Muscle layer of colon (tissue), 2 donors: ENCODE measurements at regions not wholly inside any gene's neighbourhood (a gene's known extent, or its start where the extent isn't known, plus 50 kb on each side); places are given as distances from the start of the nearest gene placed in this dataset.

Experiments
- H3K27ac ChIP-seq: one replicate; pipeline ENCODE4 v1.7.0; 2013; ENCODE audit warnings: low read depth, mild to moderate bottlenecking, low read length, moderate library complexity
- H3K27me3 ChIP-seq, 2 donors: one replicate each; pipeline ENCODE4 v1.7.0; 2013; ENCODE audit warnings: low read length in 2 of 2, mild to moderate bottlenecking in 2 of 2; ENCODE audit not compliant: insufficient read depth in 2 of 2, control insufficient read depth in 1 of 2
- H3K36me3 ChIP-seq: one replicate; pipeline ENCODE4 v1.7.0; 2013; ENCODE audit warnings: mild to moderate bottlenecking, low read length; ENCODE audit not compliant: insufficient read depth
- H3K4me1 ChIP-seq: one replicate; pipeline ENCODE4 v1.7.0; 2013; ENCODE audit warnings: mild to moderate bottlenecking, low read length; ENCODE audit not compliant: insufficient read depth
- H3K4me3 ChIP-seq, 2 donors: one replicate each; pipeline ENCODE4 v1.7.0; 2013; ENCODE audit warnings: low read length in 2 of 2, low read depth in 1 of 2, mild to moderate bottlenecking in 1 of 2, moderate library complexity in 1 of 2
- H3K9ac ChIP-seq: one replicate; pipeline ENCODE4 v1.7.0; 2013; ENCODE audit warnings: low read length
- H3K9me3 ChIP-seq: one replicate; pipeline ENCODE4 v1.7.0; 2013; ENCODE audit warnings: mild to moderate bottlenecking, low read length
- donor health status: abdominal sarcoma.
- donor health status: Adenocarcinoma of cecum.

DNA sequence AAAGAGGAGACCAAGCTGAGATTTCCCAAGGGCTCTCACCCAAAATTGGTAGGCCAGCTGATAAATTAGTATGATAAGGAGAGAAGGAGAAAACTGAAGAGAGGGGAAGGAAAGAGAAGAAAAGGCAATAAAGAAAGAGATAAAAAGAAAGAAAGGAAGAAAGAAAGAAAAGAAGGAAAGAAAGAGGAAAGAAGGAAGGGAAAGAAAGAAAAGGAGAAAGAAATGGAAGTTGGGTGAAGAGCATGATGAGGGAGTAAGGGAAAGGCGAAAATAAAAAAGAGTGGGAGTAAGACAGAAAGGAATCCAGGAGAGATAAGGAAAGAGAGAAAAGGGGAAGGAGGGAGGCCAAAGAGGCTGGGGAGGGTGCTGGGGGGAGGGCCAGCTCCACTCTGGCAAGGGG, 95.4 kb downstream of the MRM1 start:
- no peaks in the 10 kb centered on the region for H3K9me3 ChIP-seq
- no peak overlapping the region for H3K27ac ChIP-seq
- no peak overlapping the region for H3K4me3 ChIP-seq
- peaks cover 0 to 4% of the 10 kb centered on the region in 2 donors for H3K27me3 ChIP-seq
- H3K9ac ChIP-seq, result no peak overlapping the region
- H3K36me3 ChIP-seq, result no peaks in the 10 kb centered on the region
- H3K4me1 ChIP-seq, result no peaks in the 10 kb centered on the region

DNA sequence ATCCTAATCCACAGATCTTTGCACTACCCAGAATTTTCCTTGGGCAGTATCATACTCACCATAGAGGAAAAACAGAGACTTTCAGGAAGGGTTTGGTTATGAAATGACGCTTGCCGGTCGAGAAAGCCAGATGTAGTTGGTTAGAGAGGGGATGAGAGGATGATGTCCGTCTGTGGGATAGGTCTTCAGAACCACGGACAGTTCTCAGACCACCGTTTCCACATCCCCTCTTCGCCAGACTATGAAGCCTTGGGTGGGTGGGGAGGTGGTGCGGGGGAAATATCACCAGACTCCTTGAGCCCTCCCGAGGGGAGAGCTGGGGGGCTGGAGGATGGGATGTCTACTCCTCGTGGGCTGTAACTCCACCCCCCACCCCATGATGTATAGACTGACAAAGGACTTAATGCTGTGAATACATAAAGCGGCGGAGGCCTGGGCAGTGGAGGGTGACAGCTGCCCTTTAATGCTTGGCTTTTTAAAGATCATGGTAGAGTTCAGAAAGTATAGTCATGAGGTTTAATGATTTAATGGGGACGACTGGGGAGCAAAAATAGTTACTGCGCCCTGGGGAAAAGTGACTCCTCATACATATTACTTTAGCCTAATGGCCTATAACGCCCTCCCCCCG, 96.6 kb downstream of the MRM1 start:
- no peak overlapping the region for H3K9ac ChIP-seq
- H3K4me1 ChIP-seq, result no peaks in the 10 kb centered on the region
- no peak overlapping the region for H3K27ac ChIP-seq
- peaks cover 0 to 10% of the 10 kb centered on the region in 2 donors for H3K27me3 ChIP-seq
- no peaks in the 10 kb centered on the region for H3K9me3 ChIP-seq
- H3K36me3 ChIP-seq, result no peaks in the 10 kb centered on the region
- no peak overlapping the region for H3K4me3 ChIP-seq

DNA sequence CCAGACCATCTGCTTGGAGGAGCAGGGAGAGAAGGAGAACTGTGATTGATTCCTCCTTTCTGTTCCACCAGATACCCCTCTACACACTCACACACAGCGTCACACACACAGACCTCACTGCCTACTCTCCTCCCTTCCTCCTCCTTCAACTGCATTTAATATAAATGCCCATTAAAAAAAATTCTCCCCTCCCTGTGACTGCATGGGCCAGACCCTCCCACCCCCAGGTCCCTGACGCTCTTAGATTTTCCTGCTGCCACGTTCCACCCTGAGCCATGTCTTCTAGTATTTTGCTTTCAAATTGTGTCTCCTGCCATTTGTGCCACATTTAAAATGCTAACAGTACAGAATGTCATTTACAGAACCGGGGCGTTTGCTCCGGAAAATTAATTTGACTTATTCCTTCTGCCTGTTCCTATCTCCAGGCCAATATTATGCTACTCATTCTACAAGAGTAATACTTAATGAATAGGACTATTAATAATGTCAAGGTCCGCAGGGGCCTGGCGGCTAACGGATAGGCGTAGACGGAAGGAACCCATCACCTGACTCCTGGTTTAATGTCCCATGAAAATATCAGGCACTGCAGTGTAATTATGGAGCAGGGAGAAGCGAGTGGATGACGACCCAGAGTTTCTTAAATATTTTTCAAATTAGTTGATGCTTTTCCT, 100.2 kb downstream of the MRM1 start:
- Histone ChIP-seq H3K27ac (no peak overlapping the region), H3K9ac (no peak overlapping the region), H3K4me1 (no peaks in the 10 kb centered on the region), H3K9me3 (no peaks in the 10 kb centered on the region), H3K27me3 (peaks cover 0 to 25% of the 10 kb centered on the region in 2 donors), H3K4me3 (no peak overlapping the region), H3K36me3 (no peaks in the 10 kb centered on the region)

DNA sequence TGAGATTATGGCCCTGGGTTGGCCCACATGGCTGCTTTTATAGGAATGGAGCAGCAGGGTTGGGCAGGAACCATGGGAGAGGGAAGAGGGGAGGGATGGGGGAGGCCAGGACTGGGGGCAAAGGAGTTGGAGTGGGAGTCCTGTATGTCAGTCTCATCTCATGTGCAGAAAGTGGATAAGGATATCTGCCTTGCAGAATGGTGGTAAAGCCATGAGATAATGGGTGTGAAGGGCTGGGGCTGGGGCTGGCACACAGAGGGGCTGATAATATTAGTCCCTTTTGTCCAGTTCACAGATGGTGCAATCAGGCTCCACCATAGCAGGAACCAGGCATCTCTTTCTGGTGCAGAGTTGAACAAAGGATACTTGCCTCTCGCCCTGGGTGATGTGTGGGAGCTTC, 101.3 kb downstream of the MRM1 start:
- no peak overlapping the region for H3K9ac ChIP-seq
- no peak overlapping the region for H3K4me3 ChIP-seq
- peaks cover 0 to 25% of the 10 kb centered on the region in 2 donors for H3K27me3 ChIP-seq
- no peaks in the 10 kb centered on the region for H3K4me1 ChIP-seq
- H3K9me3 ChIP-seq, result no peaks in the 10 kb centered on the region
- no peaks in the 10 kb centered on the region for H3K36me3 ChIP-seq
- H3K27ac ChIP-seq, result no peak overlapping the region

DNA sequence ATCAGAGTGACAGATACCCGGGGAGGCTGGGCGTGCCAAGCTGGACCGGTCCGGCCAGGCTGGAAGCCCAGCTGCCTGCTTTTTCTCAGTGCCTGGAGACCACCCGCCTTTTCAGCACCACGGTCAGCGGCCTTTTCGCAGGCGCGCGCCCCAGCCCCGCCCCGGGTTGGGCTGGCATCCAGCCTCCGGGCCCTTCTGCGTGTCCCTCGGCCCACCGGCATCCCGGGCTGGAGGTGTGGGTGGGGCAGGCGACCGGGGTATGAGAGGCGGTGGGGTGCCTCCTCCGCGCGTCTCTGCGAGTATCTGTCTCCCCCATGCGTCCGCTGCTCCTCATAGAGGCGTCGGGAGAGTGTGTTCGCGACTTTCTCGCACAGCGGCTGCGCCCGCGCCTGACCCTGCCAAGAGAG, 102.5 kb downstream of the MRM1 start:
- Histone ChIP-seq H3K27me3 (peaks cover 0 to 25% of the 10 kb centered on the region in 2 donors), H3K4me3 (no peak overlapping the region), H3K9ac (no peak overlapping the region), H3K4me1 (no peaks in the 10 kb centered on the region), H3K27ac (no peak overlapping the region), H3K9me3 (no peaks in the 10 kb centered on the region), H3K36me3 (no peaks in the 10 kb centered on the region)

DNA sequence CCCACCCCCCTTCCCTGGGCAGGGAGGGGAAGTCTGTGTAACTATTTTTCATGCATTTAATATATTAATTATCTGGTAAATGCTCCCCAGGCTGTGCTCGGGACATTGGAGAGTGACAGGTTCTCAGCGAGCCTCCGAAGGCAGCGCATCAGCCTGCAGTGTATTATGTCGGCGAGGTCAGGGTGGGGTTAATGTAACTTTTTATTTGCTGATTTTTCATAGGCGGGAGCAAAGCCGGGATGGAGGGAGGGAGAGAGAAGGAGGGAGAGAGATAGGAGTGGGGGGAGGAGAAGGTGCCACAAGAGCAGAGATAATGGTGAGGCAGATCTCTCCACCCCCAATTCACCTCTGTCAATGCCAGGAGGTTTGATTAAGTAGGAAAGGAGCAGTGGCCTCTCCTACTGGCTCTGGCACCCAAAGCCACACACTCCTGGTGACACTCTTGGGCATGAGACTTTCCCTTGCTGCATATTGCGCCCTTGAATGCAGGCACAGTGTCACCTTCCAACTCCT, 104.0 kb downstream of the MRM1 start:
- Histone ChIP-seq H3K36me3 (no peaks in the 10 kb centered on the region), H3K9ac (no peak overlapping the region), H3K9me3 (no peaks in the 10 kb centered on the region), H3K27ac (no peak overlapping the region), H3K4me3 (no peak overlapping the region), H3K4me1 (no peaks in the 10 kb centered on the region), H3K27me3 (peaks cover 0 to 21% of the 10 kb centered on the region in 2 donors)

DNA sequence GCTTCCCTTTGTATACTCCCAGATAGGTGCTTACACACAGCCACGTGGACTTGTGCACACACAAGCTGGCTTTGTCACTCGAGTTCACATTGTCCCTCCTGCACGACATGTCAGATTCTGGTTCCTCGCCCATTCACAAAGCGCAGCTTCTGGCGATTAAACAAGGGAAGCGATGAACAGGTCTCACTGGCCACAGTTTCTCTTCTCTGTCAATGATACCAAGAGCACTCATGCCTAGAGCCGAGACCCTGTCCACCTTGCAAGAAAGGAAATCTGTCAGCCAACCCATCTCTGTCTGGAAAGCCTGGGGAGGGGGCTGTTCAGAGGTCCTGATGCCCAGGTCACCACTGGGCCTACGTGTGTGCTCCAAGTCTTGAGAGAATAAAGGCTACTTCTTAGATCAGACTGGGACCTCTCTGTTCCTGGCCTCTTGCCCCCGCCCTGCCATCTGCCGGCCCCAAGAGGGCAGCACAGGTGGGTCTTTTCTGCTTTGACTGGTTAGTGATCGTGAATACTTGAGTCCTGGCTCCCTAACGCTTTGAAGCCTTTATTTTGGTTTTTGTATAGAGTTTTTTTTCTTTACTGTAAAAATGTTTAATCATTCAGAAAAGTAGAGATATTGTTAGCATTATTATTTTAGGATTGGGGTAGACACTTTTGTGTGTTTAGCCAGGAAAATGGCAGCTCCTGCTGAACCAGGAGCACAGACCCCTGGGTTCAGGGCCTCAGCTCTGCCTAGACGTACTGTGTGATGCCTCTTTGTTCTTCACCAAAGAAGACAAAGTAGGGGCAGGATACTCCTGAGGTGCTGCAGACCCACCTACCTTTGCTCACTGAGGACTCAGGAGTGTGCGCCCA, 104.7 kb downstream of the MRM1 start:
- H3K4me3 ChIP-seq, result no peak overlapping the region
- H3K9me3 ChIP-seq, result no peaks in the 10 kb centered on the region
- H3K27me3 ChIP-seq, result peaks cover 0 to 21% of the 10 kb centered on the region in 2 donors
- no peak overlapping the region for H3K9ac ChIP-seq
- H3K27ac ChIP-seq, result no peak overlapping the region
- H3K4me1 ChIP-seq, result no peaks in the 10 kb centered on the region
- no peaks in the 10 kb centered on the region for H3K36me3 ChIP-seq

DNA sequence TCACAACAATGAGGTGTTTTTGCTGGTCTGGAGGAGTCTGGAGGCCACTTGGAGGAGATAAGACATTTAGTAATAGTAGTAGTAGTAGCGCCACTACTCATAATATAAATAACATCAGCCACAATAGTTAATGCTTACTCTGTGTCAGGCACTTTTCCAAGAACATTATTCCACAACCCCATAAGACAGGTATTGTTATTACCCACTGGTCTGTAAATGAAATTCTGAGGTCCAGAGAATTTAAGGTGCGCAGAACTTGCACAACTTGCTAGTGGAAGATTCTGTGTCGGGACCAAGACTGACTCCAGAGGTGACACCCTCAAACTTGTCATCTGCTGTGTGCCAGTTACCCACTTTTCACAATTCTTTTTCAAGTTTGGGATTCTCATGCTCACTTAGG, 106.5 kb downstream of the MRM1 start:
- no peaks in the 10 kb centered on the region for H3K4me1 ChIP-seq
- H3K27me3 ChIP-seq, result peaks cover 0 to 16% of the 10 kb centered on the region in 2 donors
- no peak overlapping the region for H3K4me3 ChIP-seq
- no peak overlapping the region for H3K9ac ChIP-seq
- H3K36me3 ChIP-seq, result no peaks in the 10 kb centered on the region
- H3K27ac ChIP-seq, result no peak overlapping the region
- no peaks in the 10 kb centered on the region for H3K9me3 ChIP-seq

DNA sequence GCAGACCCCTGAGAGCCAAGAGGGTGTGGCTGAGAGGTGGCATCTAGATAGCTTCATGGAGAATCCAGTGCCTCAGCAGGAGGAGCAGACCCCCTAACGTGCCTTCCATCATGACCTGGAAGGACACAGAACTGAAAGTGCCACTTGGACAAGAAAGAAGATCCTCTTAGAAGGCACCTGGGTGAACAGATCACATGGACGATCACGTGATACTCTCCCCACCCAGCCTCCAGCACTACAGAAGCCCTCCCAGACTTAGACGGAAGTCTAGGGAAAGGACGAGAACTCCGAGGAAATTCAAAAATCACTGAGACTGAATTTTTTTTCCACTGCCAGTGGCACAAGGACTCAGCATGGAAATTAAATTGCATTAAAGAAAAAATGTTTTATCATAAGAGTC, 113.4 kb downstream of the MRM1 start:
- no peaks in the 10 kb centered on the region for H3K4me1 ChIP-seq
- no peaks in the 10 kb centered on the region for H3K27me3 ChIP-seq

DNA sequence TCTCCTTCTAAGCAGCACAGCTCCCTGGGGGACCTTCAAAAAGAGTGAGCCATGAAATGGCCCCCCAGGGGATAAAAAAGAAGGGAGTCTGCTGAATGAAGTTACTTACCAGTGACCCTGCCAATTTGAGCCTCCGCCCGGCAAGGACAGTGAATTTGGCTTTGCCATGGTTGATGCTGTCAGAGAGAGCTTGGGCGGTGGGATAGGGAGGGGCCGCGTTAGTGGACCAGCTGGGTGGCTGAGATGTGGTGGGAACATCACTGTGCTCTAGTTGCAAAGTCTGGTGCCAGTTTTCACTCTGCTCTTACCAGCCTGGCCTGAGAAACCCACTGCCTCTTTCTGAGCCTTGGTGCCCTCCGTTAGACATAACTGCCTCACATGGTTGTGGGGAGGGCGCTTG, 114.6 kb downstream of the MRM1 start:
- no peak overlapping the region for H3K27ac ChIP-seq
- H3K9me3 ChIP-seq, result no peaks in the 10 kb centered on the region
- H3K4me3 ChIP-seq, result no peak overlapping the region
- no peaks in the 10 kb centered on the region for H3K27me3 ChIP-seq
- H3K36me3 ChIP-seq, result no peaks in the 10 kb centered on the region
- no peaks in the 10 kb centered on the region for H3K4me1 ChIP-seq
- no peak overlapping the region for H3K9ac ChIP-seq

More for the DNA sequence above, 113.4 kb downstream of the MRM1 start:
- H3K4me3 ChIP-seq, result no peak overlapping the region
- H3K36me3 ChIP-seq, result no peaks in the 10 kb centered on the region
- H3K9me3 ChIP-seq, result no peaks in the 10 kb centered on the region
- H3K9ac ChIP-seq, result no peak overlapping the region
- H3K27ac ChIP-seq, result no peak overlapping the region

DNA sequence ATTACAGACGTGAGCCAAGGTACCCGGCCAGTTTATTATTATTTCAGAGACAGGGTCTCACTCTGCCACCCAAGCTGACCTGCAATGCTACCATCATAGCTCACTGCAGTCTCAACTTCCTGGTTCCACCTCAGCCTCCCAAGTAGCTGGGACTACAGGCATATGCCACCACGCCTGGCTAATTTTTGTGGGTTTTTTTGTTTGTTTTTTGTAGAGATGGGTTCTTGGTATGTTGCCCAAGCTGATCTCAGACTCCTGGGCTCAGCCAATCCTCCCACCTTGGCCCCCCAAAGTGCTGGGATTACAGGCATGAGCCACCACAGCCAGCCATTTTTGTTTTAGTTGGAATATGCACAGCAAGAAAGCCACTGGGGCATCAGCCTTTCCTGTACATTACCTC, 115.7 kb downstream of the MRM1 start:
- Histone ChIP-seq H3K9ac (no peak overlapping the region), H3K9me3 (no peaks in the 10 kb centered on the region), H3K36me3 (no peaks in the 10 kb centered on the region), H3K4me3 (no peak overlapping the region), H3K4me1 (no peaks in the 10 kb centered on the region), H3K27ac (no peak overlapping the region), H3K27me3 (no peaks in the 10 kb centered on the region)
